DND-41 (cell line): ENCODE measurements at regions not wholly inside any gene's neighbourhood (a gene's known extent, or its start where the extent isn't known, plus 50 kb on each side); places are given as distances from the start of the nearest gene placed in this dataset.
A peak's percentile ranks its signal among the peaks of the same experiment; 100 is the strongest.

Experiments
- ATAC-seq: fragments of 200-7000 bp; cut with Tn5 transposase; 3 replicates; pipeline ENCODE4 v1.9.1; 2021; ENCODE audit warnings: low read depth; ENCODE audit not compliant: insufficient read depth
- DNase-seq: peaks from one replicate; pipeline ENCODE4 v3.0.0-alpha.2; 2020
- H2AFZ ChIP-seq: 2 replicates; pipeline ENCODE4 v1.6.0; 2012; ENCODE audit warnings: low read depth, low read length
- H3K27ac ChIP-seq: 2 replicates; pipeline ENCODE4 v1.5.1; 2012; ENCODE audit warnings: low read length, inconsistent platforms
- H3K27me3 ChIP-seq: fragments of 200-600 bp; sonication (generic); 2 replicates; pipeline ENCODE4 v1.6.0; 2012; ENCODE audit warnings: low read length, mild to moderate bottlenecking, inconsistent platforms; ENCODE audit not compliant: insufficient read depth, poor library complexity
- H3K36me3 ChIP-seq: 2 replicates; pipeline ENCODE4 v1.5.1; 2012; ENCODE audit warnings: low read length, inconsistent platforms; ENCODE audit not compliant: insufficient read depth
- H3K4me1 ChIP-seq: 2 replicates; pipeline ENCODE4 v1.5.1; 2012; ENCODE audit warnings: mild to moderate bottlenecking, low read length; ENCODE audit not compliant: insufficient read depth
- H3K4me2 ChIP-seq: 2 replicates; pipeline ENCODE4 v1.6.0; 2012; ENCODE audit warnings: mild to moderate bottlenecking, moderate library complexity, low read length, inconsistent platforms; ENCODE audit not compliant: insufficient read depth
- H3K4me3 ChIP-seq, 2 experiments: fragments of 200-600 bp in 1 of 2; shearing (Covaris generic) in 1 of 2; 2 replicates each; pipeline ENCODE4 v1.5.1; 2012 to 2016; ENCODE audit warnings: inconsistent platforms in 2 of 2, low read length in 2 of 2, mild to moderate bottlenecking in 2 of 2, low read depth in 1 of 2, moderate library complexity in 1 of 2
- H3K79me2 ChIP-seq: 2 replicates; pipeline ENCODE4 v1.6.0; 2012; ENCODE audit warnings: low read length, inconsistent platforms; ENCODE audit not compliant: insufficient read depth
- H3K9ac ChIP-seq: 2 replicates; pipeline ENCODE4 v1.6.0; 2012; ENCODE audit warnings: low read depth, mild to moderate bottlenecking, inconsistent platforms, low read length, moderate library complexity
- H3K9me3 ChIP-seq: 2 replicates; pipeline ENCODE4 v1.5.1; 2012; ENCODE audit warnings: low read length, moderate library complexity, mild to moderate bottlenecking, inconsistent platforms; ENCODE audit not compliant: insufficient read depth, severe bottlenecking
- H4K20me1 ChIP-seq: 2 replicates; pipeline ENCODE4 v1.6.0; 2012; ENCODE audit warnings: low read length; ENCODE audit not compliant: insufficient read depth
- EZH2 ChIP-seq: IDR thresholded peaks from 3 replicates; pipeline ENCODE4 v1.6.1; 2012; ENCODE audit warnings: borderline replicate concordance, low read depth, mild to moderate bottlenecking, moderate library complexity, low read length, inconsistent platforms; ENCODE audit not compliant: severe bottlenecking
- TF ChIP-seq, protein P1 (sequence below): IDR thresholded peaks from 2 replicates; pipeline ENCODE4 v1.5.1; 2012; ENCODE audit warnings: borderline replicate concordance, low read length, moderate library complexity, mild to moderate bottlenecking; ENCODE audit not compliant: poor library complexity, severe bottlenecking; ENCODE audit errors: extremely low read depth

DNA sequence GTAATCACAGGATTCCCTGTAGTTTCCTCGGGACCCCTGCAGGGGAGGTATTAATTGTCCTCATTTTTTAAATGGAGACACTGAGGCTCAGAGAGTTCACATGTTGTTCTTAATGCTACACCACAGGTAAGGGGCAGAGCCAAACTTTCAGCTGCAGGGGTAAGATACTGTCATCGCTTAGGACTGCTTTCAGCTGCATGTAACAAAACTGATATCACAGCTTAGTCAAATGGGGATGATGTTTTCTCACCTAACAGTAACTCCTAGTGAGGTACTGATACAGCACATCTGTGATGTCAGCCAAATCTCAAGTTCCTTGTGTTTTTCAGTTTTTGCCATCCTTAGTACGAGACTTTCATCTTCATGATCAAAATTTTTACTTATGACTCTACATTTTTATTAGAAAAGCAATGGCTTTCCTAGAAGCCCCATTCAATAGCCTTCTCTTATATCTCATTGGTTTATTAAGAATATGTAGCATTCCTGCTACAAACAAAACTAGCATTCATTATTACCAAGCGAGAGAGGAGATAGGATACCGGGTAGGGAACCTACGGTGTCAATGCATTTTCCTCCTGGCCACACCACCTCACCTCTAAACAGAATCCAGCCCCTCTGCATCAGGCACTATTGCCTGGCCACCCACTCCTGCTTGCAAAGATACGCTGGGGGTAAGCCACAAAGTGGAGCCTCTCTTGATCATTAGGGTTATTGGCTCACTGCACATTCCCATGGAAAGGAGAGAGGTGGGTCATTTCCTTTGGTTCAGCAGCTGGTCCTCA is 557.5 kb downstream of the CD83 start:
- TF ChIP-seq, protein P1, sequence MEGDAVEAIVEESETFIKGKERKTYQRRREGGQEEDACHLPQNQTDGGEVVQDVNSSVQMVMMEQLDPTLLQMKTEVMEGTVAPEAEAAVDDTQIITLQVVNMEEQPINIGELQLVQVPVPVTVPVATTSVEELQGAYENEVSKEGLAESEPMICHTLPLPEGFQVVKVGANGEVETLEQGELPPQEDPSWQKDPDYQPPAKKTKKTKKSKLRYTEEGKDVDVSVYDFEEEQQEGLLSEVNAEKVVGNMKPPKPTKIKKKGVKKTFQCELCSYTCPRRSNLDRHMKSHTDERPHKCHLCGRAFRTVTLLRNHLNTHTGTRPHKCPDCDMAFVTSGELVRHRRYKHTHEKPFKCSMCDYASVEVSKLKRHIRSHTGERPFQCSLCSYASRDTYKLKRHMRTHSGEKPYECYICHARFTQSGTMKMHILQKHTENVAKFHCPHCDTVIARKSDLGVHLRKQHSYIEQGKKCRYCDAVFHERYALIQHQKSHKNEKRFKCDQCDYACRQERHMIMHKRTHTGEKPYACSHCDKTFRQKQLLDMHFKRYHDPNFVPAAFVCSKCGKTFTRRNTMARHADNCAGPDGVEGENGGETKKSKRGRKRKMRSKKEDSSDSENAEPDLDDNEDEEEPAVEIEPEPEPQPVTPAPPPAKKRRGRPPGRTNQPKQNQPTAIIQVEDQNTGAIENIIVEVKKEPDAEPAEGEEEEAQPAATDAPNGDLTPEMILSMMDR: no peak
- no peak for TF ChIP-seq EZH2
- Histone ChIP-seq H3K79me2 (no peaks in the 10 kb centered on the region), H3K9me3 (no peaks in the 10 kb centered on the region), H3K9ac (no peak overlapping the region), H4K20me1 (no peaks in the 10 kb centered on the region), H3K27me3 (no peaks in the 10 kb centered on the region), H3K4me1 (peaks cover 29% of the 10 kb centered on the region), H3K4me3 (no peak overlapping the region), H3K36me3 (no peaks in the 10 kb centered on the region), H2AFZ (no peak overlapping the region), H3K4me2 (no peak overlapping the region), H3K27ac (peak overlapping the region; percentile 28)
- ATAC-seq (peak; percentile 17; the same call in 2 of the 3 replicates), DNase-seq (no peak)

DNA sequence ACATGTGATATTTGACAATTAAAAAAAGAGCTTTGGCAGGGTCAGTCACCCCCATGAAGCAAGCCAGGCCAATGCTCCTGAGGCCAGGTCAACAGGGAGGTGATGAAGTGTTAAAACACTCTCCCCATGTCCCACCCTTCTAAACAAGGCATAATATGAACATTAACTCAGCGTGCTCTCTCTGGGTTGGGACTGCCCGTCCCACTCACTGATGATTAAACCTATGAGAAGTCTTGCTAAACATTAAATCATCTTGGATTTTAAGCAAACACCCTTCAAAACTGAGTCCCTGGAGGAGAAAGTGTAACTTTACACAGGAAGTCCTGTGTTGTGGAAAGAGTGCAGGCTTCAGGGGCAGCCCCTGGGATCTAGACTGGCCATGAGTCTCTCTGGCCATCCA is 558.5 kb downstream of the CD83 start:
- H3K4me1 ChIP-seq: peaks cover 24% of the 10 kb centered on the region
- no peak overlapping the region for H3K4me2 ChIP-seq
- H3K79me2 ChIP-seq: no peaks in the 10 kb centered on the region
- H3K9ac ChIP-seq: no peak overlapping the region
- H3K27me3 ChIP-seq: no peaks in the 10 kb centered on the region
- no peak overlapping the region for H3K4me3 ChIP-seq
- H3K36me3 ChIP-seq: no peaks in the 10 kb centered on the region
- DNase-seq (no peak), ATAC-seq (no peak)
- H3K9me3 ChIP-seq: no peaks in the 10 kb centered on the region
- TF ChIP-seq, protein P1: no peak
- no peak for TF ChIP-seq EZH2
- no peak overlapping the region for H3K27ac ChIP-seq
- no peaks in the 10 kb centered on the region for H4K20me1 ChIP-seq
- no peak overlapping the region for H2AFZ ChIP-seq

DNA sequence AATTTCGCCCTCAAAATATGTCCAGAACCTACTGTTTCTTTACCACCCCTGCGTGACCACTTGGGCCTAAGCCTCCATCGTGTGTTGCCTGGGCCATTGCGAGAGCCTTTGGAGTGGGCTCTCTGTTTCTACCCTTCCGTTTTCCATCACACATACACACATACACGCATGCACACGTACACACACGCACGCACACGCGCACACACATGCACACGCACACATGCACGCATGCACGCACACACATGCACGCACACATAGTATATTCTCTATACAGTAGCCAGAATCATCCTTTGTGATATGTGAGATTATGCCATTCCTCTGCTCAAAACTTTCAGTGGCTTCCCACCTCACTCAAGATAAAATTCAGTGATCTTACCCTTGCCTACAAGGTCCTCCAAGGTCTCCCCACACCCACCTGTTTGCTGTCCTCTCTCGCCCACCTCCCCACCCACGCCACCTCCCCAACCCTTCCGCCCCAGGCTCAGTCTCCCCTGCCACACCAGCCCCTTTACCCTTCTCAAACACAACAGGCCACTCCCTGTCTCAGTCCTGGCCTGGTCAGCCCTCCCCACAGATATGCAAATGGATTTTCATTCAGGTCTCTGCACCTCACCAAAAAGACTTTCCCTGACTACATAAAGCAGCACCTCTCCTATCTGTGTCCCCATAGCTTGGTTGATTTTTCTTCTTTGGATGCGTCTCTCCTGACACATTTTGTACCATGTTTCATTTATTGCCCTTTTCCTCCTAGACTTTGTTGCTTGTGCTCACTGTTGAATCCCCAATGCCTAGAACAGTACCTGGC is 559.6 kb downstream of the CD83 start:
- Histone ChIP-seq H3K27me3 (no peaks in the 10 kb centered on the region), H3K4me2 (no peak overlapping the region), H2AFZ (no peak overlapping the region), H3K4me1 (peaks cover 22% of the 10 kb centered on the region), H3K9ac (no peak overlapping the region), H3K4me3 (no peak overlapping the region), H3K9me3 (no peaks in the 10 kb centered on the region), H3K79me2 (no peaks in the 10 kb centered on the region), H4K20me1 (no peaks in the 10 kb centered on the region), H3K36me3 (no peaks in the 10 kb centered on the region), H3K27ac (no peak overlapping the region)
- no peak for DNase-seq
- ATAC-seq: no peak
- TF ChIP-seq EZH2: no peak
- TF ChIP-seq, protein P1: no peak
